ENCODE measurements at regions not wholly inside any gene's neighbourhood (a gene's known extent, or its start where the extent isn't known, plus 50 kb on each side); places are given as distances from the start of the nearest gene placed in this dataset.

DNA sequence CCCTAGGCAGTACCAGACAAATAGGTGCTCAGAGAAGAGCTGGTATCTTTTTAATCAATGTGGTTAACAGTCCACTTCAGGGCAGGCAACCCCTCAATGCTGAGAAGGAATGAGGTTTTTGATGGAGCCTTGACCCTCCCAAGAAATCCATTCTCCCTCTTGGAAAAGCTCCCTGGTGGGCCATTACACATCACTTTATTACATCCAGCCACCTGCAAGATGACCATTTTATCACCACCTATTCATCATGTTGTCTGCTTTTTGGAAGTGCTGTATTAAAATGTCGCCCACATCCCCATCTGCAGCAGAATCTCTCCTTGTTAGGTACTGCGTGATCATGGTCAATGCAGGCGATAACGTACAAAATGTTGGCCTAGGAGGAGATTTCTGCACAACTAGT lies 614.7 kb upstream of the TMEM132C start:
- H3K27ac ChIP-seq (ENCODE audit: low read length): no peak overlapping the region
- H3K79me2 ChIP-seq (replicated peaks; ENCODE audit: insufficient read depth, low read length): no peaks in the 10 kb centered on the region
- H3K9me3 ChIP-seq (ENCODE audit: low read length): no peaks in the 10 kb centered on the region
- no peak overlapping the region for H2AFZ ChIP-seq (ENCODE audit: low read depth, low read length)
- no peaks in the 10 kb centered on the region for H3K36me3 ChIP-seq (ENCODE audit: insufficient read depth, low read length)
- no peak overlapping the region for H3K4me3 ChIP-seq (ENCODE audit: low read length)
- TF ChIP-seq SMC3 (conservative IDR thresholded peaks at IDR 0.05; ENCODE audit: poor library complexity) (no peak), RAD21 (conservative IDR thresholded peaks at IDR 0.05) (no peak), EZH2 (IDR thresholded peaks at IDR 0.05; ENCODE audit: borderline replicate concordance, insufficient read depth, low read length, poor library complexity, severe bottlenecking) (no peak), EP300 (conservative IDR thresholded peaks at IDR 0.05; ENCODE audit: poor library complexity, severe bottlenecking) (no peak), POLR2AphosphoS5 (IDR thresholded peaks at IDR 0.05) (no peak), MXI1 (conservative IDR thresholded peaks at IDR 0.05; ENCODE audit: poor library complexity, severe bottlenecking) (no peak), TAF1 (IDR thresholded peaks at IDR 0.05; ENCODE audit: low read depth) (no peak)
- TF ChIP-seq, protein P1, sequence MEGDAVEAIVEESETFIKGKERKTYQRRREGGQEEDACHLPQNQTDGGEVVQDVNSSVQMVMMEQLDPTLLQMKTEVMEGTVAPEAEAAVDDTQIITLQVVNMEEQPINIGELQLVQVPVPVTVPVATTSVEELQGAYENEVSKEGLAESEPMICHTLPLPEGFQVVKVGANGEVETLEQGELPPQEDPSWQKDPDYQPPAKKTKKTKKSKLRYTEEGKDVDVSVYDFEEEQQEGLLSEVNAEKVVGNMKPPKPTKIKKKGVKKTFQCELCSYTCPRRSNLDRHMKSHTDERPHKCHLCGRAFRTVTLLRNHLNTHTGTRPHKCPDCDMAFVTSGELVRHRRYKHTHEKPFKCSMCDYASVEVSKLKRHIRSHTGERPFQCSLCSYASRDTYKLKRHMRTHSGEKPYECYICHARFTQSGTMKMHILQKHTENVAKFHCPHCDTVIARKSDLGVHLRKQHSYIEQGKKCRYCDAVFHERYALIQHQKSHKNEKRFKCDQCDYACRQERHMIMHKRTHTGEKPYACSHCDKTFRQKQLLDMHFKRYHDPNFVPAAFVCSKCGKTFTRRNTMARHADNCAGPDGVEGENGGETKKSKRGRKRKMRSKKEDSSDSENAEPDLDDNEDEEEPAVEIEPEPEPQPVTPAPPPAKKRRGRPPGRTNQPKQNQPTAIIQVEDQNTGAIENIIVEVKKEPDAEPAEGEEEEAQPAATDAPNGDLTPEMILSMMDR (IDR thresholded peaks at IDR 0.05; ENCODE audit: poor library complexity, severe bottlenecking): no peak
- TF ChIP-seq, protein P2, sequence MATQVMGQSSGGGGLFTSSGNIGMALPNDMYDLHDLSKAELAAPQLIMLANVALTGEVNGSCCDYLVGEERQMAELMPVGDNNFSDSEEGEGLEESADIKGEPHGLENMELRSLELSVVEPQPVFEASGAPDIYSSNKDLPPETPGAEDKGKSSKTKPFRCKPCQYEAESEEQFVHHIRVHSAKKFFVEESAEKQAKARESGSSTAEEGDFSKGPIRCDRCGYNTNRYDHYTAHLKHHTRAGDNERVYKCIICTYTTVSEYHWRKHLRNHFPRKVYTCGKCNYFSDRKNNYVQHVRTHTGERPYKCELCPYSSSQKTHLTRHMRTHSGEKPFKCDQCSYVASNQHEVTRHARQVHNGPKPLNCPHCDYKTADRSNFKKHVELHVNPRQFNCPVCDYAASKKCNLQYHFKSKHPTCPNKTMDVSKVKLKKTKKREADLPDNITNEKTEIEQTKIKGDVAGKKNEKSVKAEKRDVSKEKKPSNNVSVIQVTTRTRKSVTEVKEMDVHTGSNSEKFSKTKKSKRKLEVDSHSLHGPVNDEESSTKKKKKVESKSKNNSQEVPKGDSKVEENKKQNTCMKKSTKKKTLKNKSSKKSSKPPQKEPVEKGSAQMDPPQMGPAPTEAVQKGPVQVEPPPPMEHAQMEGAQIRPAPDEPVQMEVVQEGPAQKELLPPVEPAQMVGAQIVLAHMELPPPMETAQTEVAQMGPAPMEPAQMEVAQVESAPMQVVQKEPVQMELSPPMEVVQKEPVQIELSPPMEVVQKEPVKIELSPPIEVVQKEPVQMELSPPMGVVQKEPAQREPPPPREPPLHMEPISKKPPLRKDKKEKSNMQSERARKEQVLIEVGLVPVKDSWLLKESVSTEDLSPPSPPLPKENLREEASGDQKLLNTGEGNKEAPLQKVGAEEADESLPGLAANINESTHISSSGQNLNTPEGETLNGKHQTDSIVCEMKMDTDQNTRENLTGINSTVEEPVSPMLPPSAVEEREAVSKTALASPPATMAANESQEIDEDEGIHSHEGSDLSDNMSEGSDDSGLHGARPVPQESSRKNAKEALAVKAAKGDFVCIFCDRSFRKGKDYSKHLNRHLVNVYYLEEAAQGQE (IDR thresholded peaks at IDR 0.05; ENCODE audit: borderline replicate concordance): no peak
- no peaks in the 10 kb centered on the region for H4K20me1 ChIP-seq (ENCODE audit: insufficient read depth)
- no peaks in the 10 kb centered on the region for H3K27me3 ChIP-seq (ENCODE audit: insufficient read depth, low read depth, low read length)
- no peak overlapping the region for H3K4me2 ChIP-seq (ENCODE audit: low read length)
- H3F3A ChIP-seq (ENCODE audit: insufficient read depth, low read length, poor library complexity, severe bottlenecking): no peaks in the 10 kb centered on the region
- H3K9ac ChIP-seq (ENCODE audit: low read length): no peak overlapping the region
- no peaks in the 10 kb centered on the region for H3K9me2 ChIP-seq (ENCODE audit: insufficient read depth, low read length)

DNA sequence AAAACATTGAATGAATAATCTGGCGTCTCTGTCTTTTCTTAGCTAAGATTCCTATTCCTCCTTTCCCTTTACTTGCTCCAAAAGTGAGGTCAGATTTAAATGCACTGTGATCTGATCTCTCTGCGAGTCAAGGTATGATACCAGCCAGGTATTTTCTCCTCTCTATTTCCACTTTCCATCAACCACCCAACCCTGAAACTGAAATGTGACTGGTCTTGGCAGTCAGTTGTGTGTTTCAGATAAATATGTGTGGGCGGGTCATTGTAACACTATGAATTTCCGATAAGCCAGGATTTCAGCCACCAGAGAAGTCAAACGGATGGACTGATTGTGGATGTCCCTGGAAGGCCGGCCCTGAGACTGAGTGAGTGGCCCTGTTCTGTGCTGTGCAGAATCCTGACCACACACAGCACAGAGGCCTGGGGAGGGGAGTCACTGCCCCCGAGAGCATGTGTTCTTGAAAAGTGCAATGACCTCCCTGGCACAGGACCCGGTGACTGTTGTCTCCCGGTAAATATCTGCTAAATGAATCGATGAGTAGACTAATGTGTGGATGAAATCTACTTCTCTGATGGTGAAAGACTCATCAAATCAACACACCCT lies 612.5 kb upstream of the TMEM132C start:
- no peaks in the 10 kb centered on the region for H3K36me3 ChIP-seq (ENCODE audit: insufficient read depth, low read length)
- H3K27me3 ChIP-seq (ENCODE audit: insufficient read depth, low read depth, low read length): no peaks in the 10 kb centered on the region
- H2AFZ ChIP-seq (ENCODE audit: low read depth, low read length): no peak overlapping the region
- no peak overlapping the region for H3K9ac ChIP-seq (ENCODE audit: low read length)
- H3K79me2 ChIP-seq (replicated peaks; ENCODE audit: insufficient read depth, low read length): no peaks in the 10 kb centered on the region
- no peaks in the 10 kb centered on the region for H3F3A ChIP-seq (ENCODE audit: insufficient read depth, low read length, poor library complexity, severe bottlenecking)
- TF ChIP-seq EP300 (conservative IDR thresholded peaks at IDR 0.05; ENCODE audit: poor library complexity, severe bottlenecking): no peak
- no peak for TF ChIP-seq TAF1 (IDR thresholded peaks at IDR 0.05; ENCODE audit: low read depth)
- no peak for TF ChIP-seq EZH2 (IDR thresholded peaks at IDR 0.05; ENCODE audit: borderline replicate concordance, insufficient read depth, low read length, poor library complexity, severe bottlenecking)
- no peak for TF ChIP-seq MXI1 (conservative IDR thresholded peaks at IDR 0.05; ENCODE audit: poor library complexity, severe bottlenecking)
- TF ChIP-seq, protein P2 (IDR thresholded peaks at IDR 0.05; ENCODE audit: borderline replicate concordance): no peak
- TF ChIP-seq, protein P1 (IDR thresholded peaks at IDR 0.05; ENCODE audit: poor library complexity, severe bottlenecking): no peak
- no peak for TF ChIP-seq RAD21 (conservative IDR thresholded peaks at IDR 0.05)
- no peak for TF ChIP-seq SMC3 (conservative IDR thresholded peaks at IDR 0.05; ENCODE audit: poor library complexity)
- TF ChIP-seq POLR2AphosphoS5 (IDR thresholded peaks at IDR 0.05): no peak
- H3K9me3 ChIP-seq (ENCODE audit: low read length): no peaks in the 10 kb centered on the region
- H3K27ac ChIP-seq (ENCODE audit: low read length): no peak overlapping the region
- no peak overlapping the region for H3K4me3 ChIP-seq (ENCODE audit: low read length)
- no peaks in the 10 kb centered on the region for H3K9me2 ChIP-seq (ENCODE audit: insufficient read depth, low read length)
- no peak overlapping the region for H3K4me2 ChIP-seq (ENCODE audit: low read length)
- no peaks in the 10 kb centered on the region for H4K20me1 ChIP-seq (ENCODE audit: insufficient read depth)
